HG03432 (cell line): ENCODE measurements at regions not wholly inside any gene's neighbourhood (a gene's known extent, or its start where the extent isn't known, plus 50 kb on each side); places are given as distances from the start of the nearest gene placed in this dataset.
"Not testable (repeated sequence)": the region's sequence is repeated elsewhere in the genome, so short reads cannot be mapped to it uniquely, and the experiment has no call there.

ENCODE experiments used
- ATAC-seq: cut with Tn5 transposase; IDR thresholded peaks from one replicate; pipeline ENCODE4 v1.9.1; 2021; ENCODE audit warnings: mild to moderate bottlenecking, moderate library complexity; ENCODE audit not compliant: unreplicated experiment

DNA sequence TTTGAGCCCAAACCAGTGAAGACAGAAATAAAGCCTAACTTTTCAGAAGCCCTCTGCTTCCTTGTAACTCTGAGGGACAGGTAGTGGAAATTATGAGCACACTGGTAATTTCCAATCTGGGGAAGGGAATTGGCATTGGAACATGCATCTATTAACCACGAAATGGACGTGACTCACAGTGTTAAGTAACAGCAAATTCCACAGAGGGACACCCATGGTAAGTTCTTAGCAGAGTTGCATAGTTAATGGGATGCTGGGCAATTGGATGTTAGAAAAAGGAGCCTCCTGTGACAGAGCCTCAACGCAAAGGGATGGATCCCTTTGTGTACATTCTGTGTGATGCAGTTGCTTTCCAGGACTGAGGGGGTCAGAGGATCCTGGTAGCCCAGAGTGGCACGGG is 168.6 kb downstream of the SEMA6D start:
- no peak for ATAC-seq

DNA sequence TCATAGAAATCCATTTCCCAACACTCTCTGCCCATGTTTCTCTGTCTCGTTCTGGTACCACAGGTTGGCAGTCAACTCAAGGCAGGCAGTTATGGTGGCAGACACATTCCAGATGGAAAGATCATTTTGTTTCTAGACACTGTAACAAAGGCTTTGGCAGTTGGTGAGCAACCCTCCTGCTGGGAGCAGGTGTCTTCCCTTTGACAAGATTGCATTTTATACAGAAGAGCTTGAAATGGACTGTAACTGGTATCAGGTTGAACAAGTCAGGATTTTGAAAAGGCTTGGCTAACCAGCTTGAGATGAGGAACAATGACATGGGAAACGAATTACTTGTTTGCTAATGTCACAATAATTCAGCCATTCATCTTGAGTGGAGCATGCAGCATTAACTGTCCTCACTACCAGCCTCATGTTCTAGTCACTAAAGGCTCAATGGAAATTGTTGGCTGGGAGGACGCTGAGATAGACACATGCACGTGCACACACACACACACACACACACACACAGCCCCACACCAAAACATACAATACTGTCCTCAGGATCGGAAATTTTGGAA is 170.0 kb downstream of the SEMA6D start:
- no peak for ATAC-seq

- no peak for ATAC-seq
Measured at GRCh38 chr15:47888385-47889100, 171.2 kb downstream of the SEMA6D start.

DNA sequence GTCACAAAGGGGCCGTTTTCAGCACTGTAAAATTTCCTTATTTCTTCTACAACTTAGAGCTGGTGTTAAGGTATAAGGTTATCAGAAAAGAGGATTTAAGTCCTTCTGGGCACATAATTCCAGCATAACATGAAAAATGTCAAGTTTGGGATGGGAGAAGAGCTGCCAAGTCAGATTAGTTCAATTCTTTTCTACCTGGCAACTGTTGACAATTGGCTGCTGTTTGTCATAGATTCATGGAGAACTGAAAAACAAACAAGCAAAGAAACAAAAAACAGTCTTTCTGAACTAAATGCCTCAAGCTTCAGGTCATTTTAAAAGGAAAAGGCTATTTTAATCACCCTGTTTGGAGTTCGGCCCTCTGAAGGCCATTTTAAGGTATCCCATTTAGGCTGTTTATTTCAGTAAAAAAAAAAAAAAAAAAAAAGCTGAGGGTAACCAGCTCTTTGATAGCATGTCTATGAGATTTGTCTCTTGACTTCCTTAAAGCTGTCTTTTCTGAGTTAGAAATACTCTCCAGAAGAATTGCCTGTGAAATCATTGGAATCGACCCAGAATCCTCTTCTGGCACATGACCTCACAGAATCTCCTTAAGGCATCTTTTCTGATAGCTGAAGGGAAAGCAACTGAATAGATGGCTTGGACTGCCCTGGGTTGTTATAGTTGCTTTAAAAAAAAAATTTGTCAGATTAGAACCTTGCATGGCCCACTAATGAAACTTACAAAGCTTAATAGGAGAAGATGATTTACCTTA is 173.3 kb downstream of the SEMA6D start:
- ATAC-seq = no peak

DNA sequence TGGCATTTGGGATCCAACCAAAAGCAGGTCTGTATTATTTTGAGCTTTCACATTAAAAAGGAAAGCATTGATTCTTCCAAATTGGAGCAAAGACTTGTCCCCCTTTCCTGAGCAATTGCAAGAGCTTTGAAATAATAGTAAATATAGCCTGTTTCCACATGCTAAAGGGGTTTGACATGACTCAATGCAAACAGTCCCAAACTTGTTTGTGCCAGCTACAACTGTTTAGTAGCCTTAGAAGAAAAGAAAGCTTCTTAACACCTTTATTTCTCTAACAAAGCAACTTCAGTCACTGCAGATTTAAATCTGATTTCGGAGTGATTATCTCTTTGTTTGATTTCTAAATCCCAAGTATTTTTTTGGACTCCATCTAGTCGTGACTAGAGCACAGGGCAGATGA is 180.2 kb downstream of the SEMA6D start:
- ATAC-seq = no peak

- ATAC-seq = no peak
Measured at GRCh38 chr15:47900751-47901150, 183.4 kb downstream of the SEMA6D start.

GRCh38 chr15:47903368-47903767 is 186.1 kb downstream of the SEMA6D start:
- ATAC-seq = no peak

- no peak for ATAC-seq
Measured at GRCh38 chr15:47908486-47908885, 191.2 kb downstream of the SEMA6D start.

DNA sequence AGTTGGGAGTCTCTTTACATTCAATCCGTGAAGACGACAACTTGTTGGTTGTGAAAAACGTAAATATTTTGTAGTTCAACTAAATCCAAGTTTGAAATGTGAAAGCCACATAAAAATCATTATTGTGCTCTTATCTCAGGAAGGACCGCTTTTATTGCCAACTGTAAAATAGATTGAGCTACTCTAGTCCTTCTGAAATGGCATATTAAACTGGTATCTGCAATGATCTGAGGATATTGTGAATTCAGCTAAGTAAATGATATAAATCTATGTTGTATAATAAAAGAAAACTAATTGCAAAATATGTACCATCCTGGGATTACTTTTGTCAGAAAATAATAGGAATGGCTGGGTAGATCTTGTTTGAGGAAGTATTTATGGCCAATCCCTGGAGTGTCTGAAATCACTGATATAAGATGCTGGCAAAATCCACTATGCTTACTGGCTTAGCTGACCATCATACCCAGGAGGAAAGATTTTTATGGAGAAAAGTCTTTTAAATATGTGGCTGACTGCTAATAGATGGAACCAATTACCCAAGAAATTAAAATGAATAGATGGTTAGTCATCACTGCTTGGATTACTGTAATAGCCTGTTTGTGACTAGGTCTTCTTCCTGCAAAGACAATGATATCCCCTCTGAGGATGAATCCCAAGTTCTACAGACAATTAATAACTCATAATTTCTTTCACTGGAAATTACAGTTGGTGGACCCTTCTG is 191.8 kb downstream of the SEMA6D start:
- no peak for ATAC-seq

- not testable (repeated sequence) for ATAC-seq
Measured at GRCh38 chr15:47912910-47913309, 195.6 kb downstream of the SEMA6D start.

DNA sequence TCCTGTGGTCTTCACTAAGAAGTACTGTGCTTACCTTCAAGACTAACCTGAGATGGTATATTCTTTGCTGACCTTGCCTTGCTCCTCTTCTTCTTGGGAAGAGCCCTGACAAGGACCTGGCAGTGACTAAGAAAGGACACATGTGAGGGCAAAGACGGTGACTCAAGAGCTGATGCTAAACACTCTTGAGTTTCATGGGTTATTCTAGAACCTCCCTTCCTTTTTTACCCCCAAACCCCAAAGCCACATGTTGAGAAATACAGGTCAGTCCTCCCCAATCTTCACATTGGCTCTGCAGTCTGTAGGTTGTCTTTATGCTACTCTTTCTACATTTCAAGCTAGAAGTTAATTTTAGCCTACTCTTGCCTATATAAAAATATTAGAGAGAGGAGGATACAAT is 200.6 kb downstream of the SEMA6D start:
- no peak for ATAC-seq

DNA sequence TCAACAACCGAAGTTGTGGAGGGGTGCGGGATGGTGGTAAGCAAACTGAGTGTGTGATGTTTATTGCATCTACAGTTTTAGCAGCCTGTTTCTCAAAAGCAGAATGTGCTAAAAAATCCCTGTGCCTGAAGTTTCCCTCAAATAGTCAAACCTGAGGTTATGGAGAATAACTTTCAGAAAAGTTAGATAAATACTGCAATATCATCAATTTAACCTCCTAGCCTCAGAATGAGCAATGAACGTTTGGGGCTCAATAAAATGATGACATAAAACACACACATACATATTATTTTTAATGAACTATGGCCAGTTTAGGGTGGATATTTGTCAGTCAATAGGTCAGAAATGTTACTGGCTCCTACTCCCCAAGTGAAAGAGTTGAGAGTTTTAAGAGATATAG is 201.6 kb downstream of the SEMA6D start:
- no peak for ATAC-seq

- no peak for ATAC-seq
Measured at GRCh38 chr15:47924381-47924780, 196.4 kb upstream of the SLC24A5 start.

DNA sequence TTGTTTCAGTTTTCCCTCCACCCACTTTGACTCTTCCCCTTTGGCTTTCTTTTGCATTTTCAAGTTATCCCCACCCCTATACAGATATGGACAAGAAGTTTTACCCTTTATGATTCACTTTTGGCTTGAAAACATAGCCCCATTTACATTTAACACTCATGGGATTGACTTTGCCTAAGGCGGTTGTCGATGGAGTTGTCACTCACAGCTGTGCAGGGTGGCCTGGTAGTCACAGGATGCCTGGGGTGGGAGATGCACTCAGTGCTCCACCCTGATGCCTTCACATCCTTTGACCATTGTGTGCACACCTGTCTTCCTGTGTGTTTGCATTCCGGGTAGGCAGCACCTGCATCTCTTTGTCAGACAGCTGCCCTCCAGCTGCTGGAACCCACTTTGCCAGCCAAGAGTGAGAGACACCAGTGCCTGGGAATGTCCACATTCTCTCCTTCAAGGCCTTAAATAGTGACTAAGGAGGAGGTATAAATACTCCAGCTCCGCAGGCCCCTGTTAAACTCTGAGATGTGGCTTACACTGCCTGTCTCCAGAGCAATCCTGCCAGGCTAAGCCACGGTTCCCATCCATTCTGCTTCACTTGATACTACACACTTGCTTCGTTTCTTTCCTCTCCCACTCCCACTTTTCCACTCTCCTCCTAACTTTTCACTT is 191.5 kb upstream of the SLC24A5 start:
- ATAC-seq = no peak

- no peak for ATAC-seq
Measured at GRCh38 chr15:47932261-47932660, 188.5 kb upstream of the SLC24A5 start.

DNA sequence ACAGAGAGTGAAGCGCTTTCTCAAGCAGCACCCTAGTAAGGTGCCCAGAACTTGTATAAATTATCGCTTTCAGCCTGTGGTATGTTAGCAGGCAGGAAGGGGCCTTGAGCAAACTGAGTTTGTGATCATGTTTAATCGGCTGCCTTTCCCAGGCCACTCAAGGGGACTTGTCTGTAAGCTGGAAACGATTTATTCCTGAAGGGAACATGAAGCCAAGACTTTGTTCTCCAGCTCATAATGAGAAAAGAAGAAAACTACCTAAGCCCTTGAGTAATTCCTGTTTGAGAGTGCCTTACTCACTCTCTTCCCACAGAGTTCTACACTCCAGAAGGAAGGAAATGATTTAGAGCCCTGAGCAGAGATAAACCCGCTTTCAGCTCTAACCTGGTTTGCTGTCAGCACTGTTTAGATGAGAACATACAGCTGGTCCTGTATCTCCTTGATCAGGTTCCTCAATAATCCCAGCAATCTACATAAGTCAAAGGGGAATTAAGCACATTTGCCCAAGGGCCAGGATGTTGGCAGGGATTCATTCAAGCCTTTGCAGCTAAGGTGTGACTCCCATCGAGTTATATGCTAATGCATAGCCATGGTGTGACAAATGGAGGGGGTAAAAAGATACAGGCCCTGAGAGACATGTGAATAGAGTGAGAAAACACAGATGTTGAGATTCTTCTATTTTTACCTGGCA is 187.7 kb upstream of the SLC24A5 start:
- ATAC-seq = no peak

DNA sequence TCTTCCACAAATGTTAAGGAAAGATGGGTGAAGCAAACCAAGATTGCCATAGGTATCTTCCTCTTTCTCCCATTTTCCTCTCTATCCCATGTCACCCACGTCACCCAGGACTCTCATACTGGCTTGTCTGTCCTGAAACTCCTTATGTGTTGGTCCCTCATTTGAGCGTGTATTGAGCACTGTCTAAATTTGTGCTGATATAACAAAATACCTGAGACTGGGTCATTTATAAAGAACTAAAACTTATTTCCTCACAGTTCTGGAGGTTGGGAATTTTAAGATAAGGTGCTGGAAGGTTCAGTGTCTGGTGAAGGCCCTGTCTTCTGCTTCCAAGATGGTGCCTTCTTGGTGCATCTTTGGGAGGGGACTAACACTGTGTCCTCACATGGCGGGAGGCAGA is 186.9 kb upstream of the SLC24A5 start:
- no peak for ATAC-seq

DNA sequence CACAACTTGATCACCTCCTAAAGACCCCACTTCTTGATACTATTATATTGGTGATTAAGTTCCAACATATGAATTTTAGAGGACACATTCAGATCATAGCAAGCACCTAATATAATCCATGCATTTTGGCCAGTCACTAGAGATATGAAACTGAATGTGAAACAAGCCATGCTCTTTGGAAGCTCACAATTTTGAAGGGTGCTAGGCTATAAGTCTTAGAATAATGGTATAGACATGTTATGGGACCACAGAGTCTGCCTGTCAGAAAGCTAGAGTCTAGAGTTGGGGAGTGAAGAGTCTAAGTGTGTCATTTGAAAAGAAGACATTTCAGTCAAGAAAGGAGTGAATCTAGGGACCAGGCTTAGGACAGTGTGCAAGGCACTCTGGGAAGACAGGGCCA is 186.4 kb upstream of the SLC24A5 start:
- ATAC-seq = no peak

DNA sequence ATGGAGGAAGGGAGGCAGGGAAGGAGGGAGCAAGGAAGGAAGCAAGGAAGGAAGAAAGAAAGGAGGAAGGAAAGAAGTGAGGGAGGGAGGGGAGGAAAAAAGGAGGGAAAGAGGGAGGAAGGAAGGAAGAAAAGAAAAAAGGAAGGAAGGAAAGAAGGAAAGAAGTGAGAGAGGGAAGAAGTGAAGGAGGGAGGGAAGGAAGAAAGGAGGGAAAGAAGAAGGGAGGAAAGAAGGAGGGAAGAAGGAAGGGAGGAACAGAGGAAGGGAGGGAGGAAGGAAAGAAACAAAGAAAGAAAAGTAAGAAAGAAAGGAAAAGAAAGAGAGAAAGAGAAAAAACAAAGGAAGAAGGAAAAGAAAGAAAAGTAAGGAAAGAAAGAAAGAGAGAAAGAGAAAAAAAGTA is 183.0 kb upstream of the SLC24A5 start:
- ATAC-seq = no peak

DNA sequence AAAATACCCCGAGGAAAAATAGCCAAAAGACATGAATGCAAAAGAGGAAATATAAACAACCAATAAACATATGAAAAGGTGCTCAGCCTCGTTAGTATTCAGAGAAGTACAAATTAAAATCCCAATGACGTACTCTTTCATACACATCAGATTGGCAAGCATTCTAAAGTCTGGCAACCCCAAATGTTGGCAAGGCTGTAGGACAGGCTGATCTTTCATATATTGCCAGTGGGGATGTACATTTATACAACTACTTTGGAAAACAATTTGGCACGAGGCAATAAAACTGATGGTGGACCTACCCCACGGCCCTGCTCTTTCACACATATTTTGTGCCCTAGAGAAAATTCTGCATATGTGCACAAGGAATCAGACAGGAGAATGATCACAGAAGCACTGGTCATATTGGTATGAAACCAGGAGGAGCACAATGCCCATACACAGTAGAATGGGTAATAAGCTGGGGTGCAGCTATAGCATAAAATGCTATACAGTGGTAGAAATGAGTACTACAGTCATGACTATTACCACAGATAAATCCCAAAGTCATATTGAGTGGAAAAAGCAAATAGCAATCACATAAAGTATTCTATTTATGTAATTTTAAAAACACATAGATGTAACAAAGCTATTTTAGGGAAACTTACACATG is 176.0 kb upstream of the SLC24A5 start:
- ATAC-seq = no peak
